ENCODE measurements at regions not wholly inside any gene's neighbourhood (a gene's known extent, or its start where the extent isn't known, plus 50 kb on each side); places are given as distances from the start of the nearest gene placed in this dataset.
"Not testable (repeated sequence)": the region's sequence is repeated elsewhere in the genome, so short reads cannot be mapped to it uniquely, and the experiment has no call there.

GRCh38 chr7:32217341-32218153, 147.3 kb upstream of the PDE1C start:
- no peaks in the 10 kb centered on the region for H3K27me3 Mint-ChIP-seq
- no peaks in the 10 kb centered on the region for H3K9me3 Mint-ChIP-seq
- no peaks in the 10 kb centered on the region for H3K4me1 Mint-ChIP-seq (ENCODE audit: low read depth)
- no peak overlapping the region for H3K4me3 Mint-ChIP-seq
- H3K36me3 Mint-ChIP-seq (ENCODE audit: low read depth) = no peaks in the 10 kb centered on the region
- no peak overlapping the region for H3K27ac Mint-ChIP-seq
- DNase-seq = no peak

DNA sequence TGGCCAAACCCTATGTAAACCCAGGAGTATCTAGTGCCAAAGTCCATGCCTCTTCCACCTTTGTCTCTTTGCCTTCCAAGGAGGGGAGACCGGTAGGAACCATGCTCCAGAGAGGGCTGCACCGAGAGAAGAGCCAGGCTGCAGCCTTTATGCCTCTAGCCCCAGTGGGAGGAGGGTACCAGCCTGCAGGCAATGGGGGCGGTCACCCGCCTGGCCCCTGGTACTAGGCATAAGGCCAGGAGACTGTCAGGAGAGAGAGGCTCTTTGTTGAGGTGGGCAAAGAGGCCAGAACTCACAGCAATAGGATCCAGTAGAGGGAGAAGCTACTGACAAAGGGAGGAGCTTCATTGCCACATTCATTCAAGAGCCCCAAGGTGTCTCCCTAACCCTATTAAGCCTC, 146.6 kb upstream of the PDE1C start:
- Mint-ChIP-seq H3K27ac (no peak overlapping the region), H3K27me3 (no peaks in the 10 kb centered on the region), H3K4me1 (ENCODE audit: low read depth) (no peaks in the 10 kb centered on the region), H3K4me3 (no peak overlapping the region), H3K36me3 (ENCODE audit: low read depth) (no peaks in the 10 kb centered on the region), H3K9me3 (no peaks in the 10 kb centered on the region)
- DNase-seq = no peak

- Mint-ChIP-seq H3K27me3 (no peaks in the 10 kb centered on the region), H3K4me3 (no peak overlapping the region), H3K36me3 (ENCODE audit: low read depth) (no peaks in the 10 kb centered on the region), H3K9me3 (no peaks in the 10 kb centered on the region), H3K4me1 (ENCODE audit: low read depth) (no peaks in the 10 kb centered on the region), H3K27ac (no peak overlapping the region)
- DNase-seq = no peak
These were observed 145.5 kb upstream of the PDE1C start for GRCh38 chr7:32215697-32216096.

DNA sequence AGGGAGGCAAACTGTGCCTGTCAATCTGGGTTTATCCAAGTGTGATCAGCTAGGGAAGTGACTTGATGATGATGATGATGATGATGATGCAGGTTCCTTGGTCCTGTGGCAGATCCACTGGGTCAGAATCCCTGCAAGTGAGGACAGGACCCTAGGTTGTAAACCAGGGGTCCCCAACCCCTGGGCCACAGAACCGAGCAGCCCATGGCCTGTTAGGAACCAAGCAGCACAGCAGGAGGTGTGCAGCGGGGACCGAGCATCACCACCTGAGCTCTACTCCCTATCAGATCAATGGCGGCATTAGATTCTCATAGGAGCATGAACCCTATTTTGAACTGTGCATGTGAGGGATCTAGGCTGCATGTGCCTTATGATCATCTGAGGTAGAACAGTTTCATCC, 144.7 kb upstream of the PDE1C start:
- Mint-ChIP-seq H3K27me3 (no peaks in the 10 kb centered on the region), H3K4me1 (ENCODE audit: low read depth) (no peaks in the 10 kb centered on the region), H3K36me3 (ENCODE audit: low read depth) (no peaks in the 10 kb centered on the region), H3K9me3 (no peaks in the 10 kb centered on the region), H3K4me3 (no peak overlapping the region), H3K27ac (no peak overlapping the region)
- no peak for DNase-seq

- no peak for DNase-seq
- H3K27me3 Mint-ChIP-seq = no peaks in the 10 kb centered on the region
These were observed 142.1 kb upstream of the PDE1C start for GRCh38 chr7:32212321-32212720.

DNA sequence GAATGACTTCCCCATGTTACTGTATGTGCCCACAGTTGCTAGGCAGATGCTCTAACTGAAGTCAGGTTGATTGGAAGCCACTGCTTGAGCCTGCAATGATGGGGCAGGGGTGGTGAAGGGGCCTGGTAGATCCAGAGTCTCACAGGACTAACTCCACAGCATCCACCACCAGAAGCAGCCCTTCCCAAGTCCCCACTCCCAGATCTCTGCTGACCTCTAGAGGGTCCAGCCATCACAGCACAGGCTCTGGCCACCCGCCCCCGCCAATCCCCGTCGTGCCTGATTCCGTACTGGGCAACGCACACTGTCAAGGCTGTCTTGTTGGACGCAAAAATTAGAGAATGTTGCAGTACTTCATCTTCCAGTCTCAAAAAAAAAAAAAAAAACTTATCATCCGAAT, 136.8 kb upstream of the PDE1C start:
- no peak overlapping the region for H3K27ac Mint-ChIP-seq
- no peaks in the 10 kb centered on the region for H3K4me1 Mint-ChIP-seq (ENCODE audit: low read depth)
- no peaks in the 10 kb centered on the region for H3K9me3 Mint-ChIP-seq
- no peaks in the 10 kb centered on the region for H3K27me3 Mint-ChIP-seq
- H3K36me3 Mint-ChIP-seq (ENCODE audit: low read depth) = no peaks in the 10 kb centered on the region
- DNase-seq = no peak
- H3K4me3 Mint-ChIP-seq = no peak overlapping the region

More at GRCh38 chr7:32212321-32212720, 142.1 kb upstream of the PDE1C start:
- no peak overlapping the region for H3K27ac Mint-ChIP-seq
- H3K9me3 Mint-ChIP-seq = no peaks in the 10 kb centered on the region
- no peak overlapping the region for H3K4me3 Mint-ChIP-seq
- no peaks in the 10 kb centered on the region for H3K4me1 Mint-ChIP-seq (ENCODE audit: low read depth)
- H3K36me3 Mint-ChIP-seq (ENCODE audit: low read depth) = no peaks in the 10 kb centered on the region

DNA sequence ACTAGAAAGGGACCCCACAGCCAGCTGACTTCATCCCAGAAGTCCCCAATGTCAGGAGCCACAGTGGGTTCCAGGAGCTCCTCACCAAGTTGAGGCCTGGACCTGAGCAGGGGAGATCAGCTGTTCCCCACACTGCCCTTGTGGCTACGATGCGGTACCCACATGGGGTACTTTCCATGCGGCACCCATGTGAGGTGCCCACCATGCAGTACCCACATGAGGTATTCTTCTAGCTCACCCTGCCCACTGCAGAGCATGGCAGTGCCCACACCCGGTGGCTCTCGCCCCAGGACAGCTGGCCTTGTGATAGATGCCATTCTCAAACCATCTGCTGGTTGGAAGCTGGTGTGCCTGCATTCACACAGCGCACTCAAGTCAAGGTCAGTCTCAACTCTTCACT, 136.3 kb upstream of the PDE1C start:
- Mint-ChIP-seq H3K27ac (no peak overlapping the region), H3K36me3 (ENCODE audit: low read depth) (no peaks in the 10 kb centered on the region), H3K27me3 (no peaks in the 10 kb centered on the region), H3K4me3 (no peak overlapping the region), H3K4me1 (ENCODE audit: low read depth) (no peaks in the 10 kb centered on the region), H3K9me3 (no peaks in the 10 kb centered on the region)
- DNase-seq = no peak

DNA sequence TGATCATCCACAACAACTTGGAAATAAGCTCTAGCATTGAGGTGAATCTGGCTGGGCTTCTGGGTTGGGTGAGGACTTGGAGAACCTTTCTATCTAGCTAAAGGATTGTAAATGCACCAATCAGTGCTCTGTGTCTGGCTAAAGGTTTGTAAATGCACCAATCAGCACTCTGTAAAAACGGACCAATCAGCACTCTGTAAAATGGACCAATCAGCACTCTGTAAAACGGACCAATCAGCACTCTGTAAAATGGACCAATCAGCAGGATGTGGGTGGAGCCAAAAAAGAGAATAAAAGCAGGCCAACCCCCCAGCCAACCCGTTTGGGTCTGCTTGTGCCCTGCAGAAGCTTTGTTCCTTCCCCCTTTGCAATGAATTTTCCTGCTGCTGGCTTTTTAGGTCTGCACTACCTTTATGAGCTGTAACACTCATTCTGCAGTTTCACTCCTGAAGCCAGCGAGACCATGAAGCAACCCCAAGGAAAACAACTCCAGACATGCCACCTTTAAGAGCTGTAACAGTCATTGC, 135.2 kb upstream of the PDE1C start:
- H3K27me3 Mint-ChIP-seq; H3K9me3 Mint-ChIP-seq; H3K27ac Mint-ChIP-seq; H3K4me3 Mint-ChIP-seq; DNase-seq; H3K36me3 Mint-ChIP-seq (ENCODE audit: low read depth); H3K4me1 Mint-ChIP-seq (ENCODE audit: low read depth): not testable (repeated sequence)

GRCh38 chr7:32204361-32205018, 134.3 kb upstream of the PDE1C start:
- Mint-ChIP-seq H3K27me3 (no peaks in the 10 kb centered on the region), H3K9me3 (no peaks in the 10 kb centered on the region), H3K4me3 (no peak overlapping the region), H3K4me1 (ENCODE audit: low read depth) (no peaks in the 10 kb centered on the region), H3K27ac (no peak overlapping the region), H3K36me3 (ENCODE audit: low read depth) (no peaks in the 10 kb centered on the region)
- DNase-seq = no peak

DNA sequence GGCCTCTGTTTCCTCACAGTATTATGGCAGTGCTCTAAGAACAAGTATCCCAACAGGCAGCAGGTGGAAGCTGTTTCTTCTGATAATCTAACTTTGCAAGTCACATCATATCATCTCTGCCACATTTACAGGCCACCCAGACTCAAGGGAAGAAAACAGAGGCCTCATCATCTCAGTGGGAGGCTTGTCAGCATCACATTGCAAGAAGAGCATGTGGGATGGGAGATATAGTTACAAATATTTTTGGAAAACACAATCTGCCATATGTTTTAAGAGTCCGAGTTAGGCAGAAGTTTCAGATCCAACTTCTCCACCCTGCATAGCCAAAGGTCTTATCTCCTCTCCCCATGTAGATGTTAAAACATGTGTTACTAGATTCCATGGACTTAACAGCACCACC, 130.4 kb upstream of the PDE1C start:
- no peaks in the 10 kb centered on the region for H3K4me1 Mint-ChIP-seq (ENCODE audit: low read depth)
- no peak for DNase-seq
- H3K4me3 Mint-ChIP-seq = no peak overlapping the region
- no peak overlapping the region for H3K27ac Mint-ChIP-seq
- no peaks in the 10 kb centered on the region for H3K27me3 Mint-ChIP-seq
- no peaks in the 10 kb centered on the region for H3K36me3 Mint-ChIP-seq (ENCODE audit: low read depth)
- no peaks in the 10 kb centered on the region for H3K9me3 Mint-ChIP-seq

DNA sequence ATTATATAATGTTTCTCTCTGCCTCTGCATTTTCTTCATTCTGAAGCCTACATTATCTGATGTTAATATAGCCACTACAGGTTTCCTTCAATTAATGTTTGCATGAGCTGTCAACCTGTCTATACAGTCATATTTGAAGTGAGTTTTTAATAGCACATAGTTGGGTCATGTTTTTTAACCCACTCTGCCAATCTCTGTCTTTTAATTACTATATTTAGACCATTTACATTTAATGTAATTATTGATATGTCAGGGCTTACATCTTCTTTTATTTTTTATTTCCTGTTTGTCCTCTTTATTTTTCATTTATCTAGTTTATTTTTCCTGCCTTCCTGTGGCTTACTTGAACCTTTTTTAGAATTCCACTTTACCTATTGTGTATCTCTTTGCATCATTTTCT, 124.3 kb upstream of the PDE1C start:
- no peak for DNase-seq
- H3K4me1 Mint-ChIP-seq (ENCODE audit: low read depth) = no peaks in the 10 kb centered on the region
- H3K27ac Mint-ChIP-seq = no peak overlapping the region
- H3K36me3 Mint-ChIP-seq (ENCODE audit: low read depth) = no peaks in the 10 kb centered on the region
- peaks cover 13% of the 10 kb centered on the region for H3K9me3 Mint-ChIP-seq
- no peaks in the 10 kb centered on the region for H3K27me3 Mint-ChIP-seq
- H3K4me3 Mint-ChIP-seq = no peak overlapping the region

DNA sequence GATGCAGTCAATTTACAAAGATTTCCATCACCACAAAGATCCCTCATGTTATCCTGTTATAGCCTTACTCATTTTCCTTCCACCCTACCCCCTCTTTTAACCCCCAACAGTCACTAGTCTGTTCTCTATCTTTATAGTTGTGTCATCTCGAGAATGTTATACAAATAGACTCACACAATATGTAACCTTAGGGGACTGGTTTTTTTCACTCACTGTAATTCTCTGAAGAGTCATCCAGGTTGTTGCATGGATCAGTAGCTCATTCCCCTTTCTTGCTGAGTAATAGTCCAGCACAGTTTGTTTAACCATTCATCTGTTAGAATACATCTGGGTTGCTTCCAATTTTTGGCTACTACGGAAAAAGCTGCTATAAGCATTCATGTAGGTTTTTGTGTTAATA, 121.1 kb upstream of the PDE1C start:
- H3K4me3 Mint-ChIP-seq = no peak overlapping the region
- no peak overlapping the region for H3K27ac Mint-ChIP-seq
- no peak for DNase-seq
- no peaks in the 10 kb centered on the region for H3K27me3 Mint-ChIP-seq
- H3K9me3 Mint-ChIP-seq = peaks cover 13% of the 10 kb centered on the region
- H3K36me3 Mint-ChIP-seq (ENCODE audit: low read depth) = no peaks in the 10 kb centered on the region
- H3K4me1 Mint-ChIP-seq (ENCODE audit: low read depth) = no peaks in the 10 kb centered on the region

DNA sequence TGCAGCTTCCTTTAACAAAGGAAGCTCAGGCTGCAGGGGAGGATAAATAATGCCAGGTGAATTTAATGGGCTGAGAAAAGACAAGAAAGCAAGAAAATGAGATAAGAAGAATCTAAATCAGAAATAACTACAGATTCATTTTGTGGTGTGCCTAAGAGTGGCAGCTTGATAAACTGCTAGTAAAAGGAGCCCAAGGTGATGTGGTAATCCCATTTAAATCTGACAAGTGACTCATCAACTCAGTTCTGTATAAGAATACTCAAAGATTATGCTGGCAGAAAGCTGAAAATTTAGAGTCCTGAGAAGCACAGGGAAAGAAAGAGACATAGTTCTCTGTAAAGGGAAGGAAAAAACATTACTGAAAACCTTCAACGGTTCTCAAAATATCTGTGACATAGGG, 109.4 kb upstream of the PDE1C start:
- no peak for DNase-seq
- no peaks in the 10 kb centered on the region for H3K36me3 Mint-ChIP-seq (ENCODE audit: low read depth)
- H3K27me3 Mint-ChIP-seq = no peaks in the 10 kb centered on the region
- H3K9me3 Mint-ChIP-seq = no peaks in the 10 kb centered on the region
- no peaks in the 10 kb centered on the region for H3K4me1 Mint-ChIP-seq (ENCODE audit: low read depth)
- no peak overlapping the region for H3K4me3 Mint-ChIP-seq
- H3K27ac Mint-ChIP-seq = no peak overlapping the region

GRCh38 chr7:32178677-32179366, 108.6 kb upstream of the PDE1C start:
- Mint-ChIP-seq H3K27me3 (no peaks in the 10 kb centered on the region), H3K4me3 (no peak overlapping the region), H3K9me3 (no peaks in the 10 kb centered on the region), H3K27ac (no peak overlapping the region), H3K4me1 (ENCODE audit: low read depth) (no peaks in the 10 kb centered on the region), H3K36me3 (ENCODE audit: low read depth) (no peaks in the 10 kb centered on the region)
- DNase-seq = no peak

DNA sequence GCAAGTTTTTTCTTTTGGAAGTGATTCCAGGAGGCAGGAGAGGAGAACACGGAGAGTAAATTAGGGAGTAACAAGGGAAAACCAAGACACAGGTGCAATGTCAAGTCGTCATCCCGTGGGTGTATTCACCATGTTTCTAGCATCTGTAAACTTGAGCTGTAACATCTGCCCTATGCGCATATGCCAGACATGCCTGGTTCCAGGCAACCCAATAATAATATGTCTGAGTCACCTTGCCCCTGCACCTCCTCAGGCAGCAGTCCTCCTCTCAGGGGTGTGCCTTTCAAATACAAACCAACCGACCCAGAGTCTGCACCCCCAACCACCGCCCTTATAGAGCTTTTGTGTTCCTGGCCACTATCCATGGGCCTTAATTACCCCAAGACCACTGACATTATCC, 107.0 kb upstream of the PDE1C start:
- Mint-ChIP-seq H3K27me3 (no peaks in the 10 kb centered on the region), H3K4me3 (no peak overlapping the region), H3K9me3 (no peaks in the 10 kb centered on the region), H3K36me3 (ENCODE audit: low read depth) (no peaks in the 10 kb centered on the region), H3K27ac (no peak overlapping the region), H3K4me1 (ENCODE audit: low read depth) (no peaks in the 10 kb centered on the region)
- no peak for DNase-seq

Measured in activated T-cell treated with anti-CD3 and anti-CD28 coated beads, Interleukin-2, amount 50 U/mL, for 24 hours (primary cell).